ENCODE measurements at regions not wholly inside any gene's neighbourhood (a gene's known extent, or its start where the extent isn't known, plus 50 kb on each side); places are given as distances from the start of the nearest gene placed in this dataset.
"Not testable (repeated sequence)": the region's sequence is repeated elsewhere in the genome, so short reads cannot be mapped to it uniquely, and the experiment has no call there.

DNA sequence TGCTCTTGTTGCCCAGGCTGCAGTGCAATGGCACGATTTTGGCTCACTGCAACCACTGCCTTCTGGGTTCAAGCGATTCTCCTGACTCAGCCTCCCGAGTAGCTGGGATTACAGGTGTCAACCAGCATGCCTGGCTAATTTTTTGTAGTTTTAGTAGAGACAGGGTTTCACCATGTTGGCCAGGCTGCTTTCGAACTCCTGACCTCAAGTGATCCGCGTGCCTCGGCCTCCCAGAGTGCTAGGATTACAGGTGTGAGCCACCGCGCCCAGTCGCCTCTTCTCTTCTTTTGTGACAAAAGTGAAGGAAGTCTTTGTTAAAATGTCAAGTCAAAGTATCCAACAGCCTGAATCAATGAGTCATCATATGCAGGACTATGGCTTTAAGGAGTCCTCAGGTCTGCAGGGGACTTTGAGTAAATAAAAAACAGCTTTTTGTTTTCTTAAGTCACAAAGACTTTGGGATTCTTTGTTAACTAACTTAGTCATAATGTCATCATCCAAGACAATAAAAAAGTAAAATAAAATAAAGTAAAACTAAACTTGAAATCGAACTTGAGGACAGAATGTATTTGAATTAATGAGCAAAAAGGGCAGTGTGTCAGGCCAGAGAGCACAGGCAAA is 1153.2 kb downstream of the SUCLG1 start:
- no peak overlapping the region for H3K4me3 Mint-ChIP-seq
- no peak for ATAC-seq (replicated peaks in 1 of 2)
- H3K4me1 Mint-ChIP-seq (ENCODE audit: low read depth), result no peaks in the 10 kb centered on the region
- H3K9me3 Mint-ChIP-seq, result peaks cover 0 to 4% of the 10 kb centered on the region in 2 donors
- H3K27me3 Mint-ChIP-seq (ENCODE audit: low read depth), result no peaks in the 10 kb centered on the region
- no peak for DNase-seq
- no peak overlapping the region for H3K27ac Mint-ChIP-seq
- H3K36me3 Mint-ChIP-seq (ENCODE audit: insufficient read depth in 2 of 2), result no peaks in the 10 kb centered on the region

DNA sequence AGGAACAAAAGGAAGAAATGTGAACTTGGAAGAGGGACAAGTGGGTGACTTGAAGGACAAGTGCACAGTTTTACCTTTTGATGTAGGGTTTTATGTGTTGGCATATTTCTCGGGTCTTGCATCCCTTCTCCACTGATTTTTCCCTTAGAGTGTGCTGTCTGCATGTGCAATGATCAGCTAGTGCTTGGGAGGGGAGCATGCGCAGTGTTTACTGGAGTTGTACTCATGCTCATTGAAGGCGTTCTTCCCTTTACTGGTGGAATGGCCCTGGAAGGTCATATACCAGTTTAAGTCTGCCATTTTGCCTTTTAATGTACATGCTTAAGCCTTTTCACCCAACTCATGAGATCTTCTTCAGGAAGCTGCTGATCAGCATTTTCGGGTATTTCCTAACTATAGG is 1168.0 kb downstream of the SUCLG1 start:
- H3K36me3 Mint-ChIP-seq (ENCODE audit: insufficient read depth in 2 of 2), result no peaks in the 10 kb centered on the region
- H3K27me3 Mint-ChIP-seq (ENCODE audit: low read depth), result no peaks in the 10 kb centered on the region
- ATAC-seq (replicated peaks in 1 of 2) (no peak), DNase-seq (no peak)
- H3K9me3 Mint-ChIP-seq, result peaks cover 2 to 10% of the 10 kb centered on the region in 2 donors
- no peak overlapping the region for H3K27ac Mint-ChIP-seq
- H3K4me3 Mint-ChIP-seq, result no peak overlapping the region
- H3K4me1 Mint-ChIP-seq (ENCODE audit: low read depth), result no peaks in the 10 kb centered on the region

DNA sequence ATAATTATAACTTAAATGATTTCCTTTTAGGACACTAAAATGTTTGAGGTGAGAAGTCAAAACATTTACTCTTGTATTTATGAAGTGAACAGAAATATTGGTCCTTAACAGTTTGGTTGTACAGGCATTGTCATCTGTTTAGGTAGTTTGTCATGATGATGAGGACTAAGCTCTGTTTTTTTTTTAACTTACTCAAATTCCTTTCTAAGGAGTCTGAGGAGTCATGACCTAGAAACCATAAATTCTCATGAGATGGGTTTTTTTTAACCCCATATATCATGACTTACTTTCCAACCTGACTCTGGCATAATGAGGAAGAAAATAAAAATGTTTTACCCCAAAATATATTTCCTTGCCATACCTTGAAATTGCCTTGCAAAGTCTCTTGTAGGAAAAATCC is 1176.2 kb downstream of the SUCLG1 start:
- no peaks in the 10 kb centered on the region for H3K27me3 Mint-ChIP-seq (ENCODE audit: low read depth)
- H3K9me3 Mint-ChIP-seq, result peaks cover 0 to 2% of the 10 kb centered on the region in 2 donors
- ATAC-seq (replicated peaks in 1 of 2), result no peak
- no peaks in the 10 kb centered on the region for H3K36me3 Mint-ChIP-seq (ENCODE audit: insufficient read depth in 2 of 2)
- H3K27ac Mint-ChIP-seq, result no peak overlapping the region
- no peaks in the 10 kb centered on the region for H3K4me1 Mint-ChIP-seq (ENCODE audit: low read depth)
- H3K4me3 Mint-ChIP-seq, result no peak overlapping the region
- DNase-seq, result no peak

DNA sequence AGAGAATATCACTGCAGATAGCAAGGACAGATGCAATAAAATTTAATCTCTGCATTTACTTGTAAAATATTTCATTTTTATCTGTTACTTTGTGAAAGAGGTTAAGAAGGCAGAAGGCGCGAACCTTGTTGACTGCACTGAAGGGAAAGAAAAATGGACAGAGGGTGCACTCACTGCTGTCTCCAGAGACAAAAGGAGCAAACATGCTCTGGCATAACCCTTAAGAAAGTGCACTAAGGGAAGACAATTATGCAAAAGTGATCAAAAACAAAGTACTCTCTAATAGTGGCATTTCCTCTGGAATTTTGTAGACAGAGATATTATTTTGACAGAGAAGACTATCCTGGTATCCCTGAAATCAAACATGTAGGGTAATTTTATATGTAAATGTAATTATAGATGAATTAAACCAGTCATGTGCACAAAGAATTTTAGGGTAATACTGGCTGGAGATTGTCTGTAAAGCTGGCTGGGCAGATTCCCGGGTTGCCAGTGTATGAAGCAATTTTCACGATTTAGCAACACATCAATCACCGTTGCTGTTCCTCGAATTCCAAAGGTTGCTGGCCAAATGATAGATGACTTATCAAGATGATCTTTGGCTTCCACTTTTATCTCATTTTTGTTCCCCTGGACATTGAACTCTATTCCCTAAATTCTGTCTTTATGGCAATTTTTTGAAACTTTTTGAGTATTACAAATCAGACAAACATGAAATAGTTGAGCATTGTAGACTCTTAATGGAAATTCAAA is 1176.9 kb downstream of the SUCLG1 start:
- ATAC-seq (replicated peaks in 1 of 2), result no peak
- Mint-ChIP-seq H3K9me3 (peaks cover 0 to 2% of the 10 kb centered on the region in 2 donors), H3K27me3 (ENCODE audit: low read depth) (no peaks in the 10 kb centered on the region), H3K4me1 (ENCODE audit: low read depth) (no peaks in the 10 kb centered on the region), H3K4me3 (no peak overlapping the region), H3K36me3 (ENCODE audit: insufficient read depth in 2 of 2) (no peaks in the 10 kb centered on the region), H3K27ac (no peak overlapping the region)
- DNase-seq, result no peak

DNA sequence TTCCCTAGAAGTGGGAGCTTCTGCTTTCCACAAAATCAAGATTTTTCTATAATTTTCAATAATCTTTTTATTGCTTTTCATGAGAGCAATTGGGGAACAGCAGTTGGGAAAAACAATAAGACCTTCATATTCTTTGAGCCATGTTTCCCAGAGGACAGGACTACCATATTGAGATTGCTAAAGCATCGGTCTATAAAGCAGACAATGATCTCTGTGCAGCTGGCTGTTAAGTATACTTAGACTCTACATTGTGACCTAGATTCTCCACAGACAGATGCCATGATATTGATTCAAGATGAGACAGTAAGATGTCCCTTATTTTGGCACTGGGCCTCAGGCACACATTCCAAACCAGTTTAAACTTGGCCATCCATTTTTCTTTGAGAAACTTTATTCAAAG is 1178.7 kb downstream of the SUCLG1 start:
- ATAC-seq (replicated peaks in 1 of 2), result no peak
- H3K4me3 Mint-ChIP-seq, result no peak overlapping the region

DNA sequence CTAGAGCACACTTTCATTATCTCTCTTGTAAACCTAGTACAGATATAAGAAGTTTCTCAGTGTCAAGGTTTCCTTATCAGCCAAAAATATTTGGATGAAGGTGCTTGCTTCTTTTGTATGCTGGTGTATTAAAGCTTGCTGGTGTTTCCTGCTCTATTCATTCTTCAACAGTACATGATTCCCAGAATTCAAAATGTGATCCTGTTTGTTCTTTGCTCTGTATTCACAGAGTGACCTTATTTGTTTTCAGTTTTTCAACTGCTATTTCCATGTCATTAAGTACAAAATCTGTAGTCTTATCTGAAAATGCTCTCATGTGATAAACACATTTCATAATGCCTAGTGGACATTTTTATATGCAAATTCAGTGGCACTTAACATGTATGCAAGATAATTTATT is 1185.8 kb downstream of the SUCLG1 start:
- Mint-ChIP-seq H3K4me1 (ENCODE audit: low read depth) (no peaks in the 10 kb centered on the region), H3K9me3 (peaks cover 5 to 8% of the 10 kb centered on the region in 2 donors), H3K27ac (no peak overlapping the region), H3K4me3 (no peak overlapping the region), H3K36me3 (ENCODE audit: insufficient read depth in 2 of 2) (no peaks in the 10 kb centered on the region), H3K27me3 (ENCODE audit: low read depth) (no peaks in the 10 kb centered on the region)
- no peak for ATAC-seq (replicated peaks in 1 of 2)
- DNase-seq, result no peak

More for the DNA sequence above, 1178.7 kb downstream of the SUCLG1 start:
- no peak for DNase-seq
- H3K27ac Mint-ChIP-seq, result no peak overlapping the region
- no peaks in the 10 kb centered on the region for H3K27me3 Mint-ChIP-seq (ENCODE audit: low read depth)
- H3K36me3 Mint-ChIP-seq (ENCODE audit: insufficient read depth in 2 of 2), result no peaks in the 10 kb centered on the region
- H3K4me1 Mint-ChIP-seq (ENCODE audit: low read depth), result no peaks in the 10 kb centered on the region
- peaks cover 0 to 3% of the 10 kb centered on the region in 2 donors for H3K9me3 Mint-ChIP-seq

DNA sequence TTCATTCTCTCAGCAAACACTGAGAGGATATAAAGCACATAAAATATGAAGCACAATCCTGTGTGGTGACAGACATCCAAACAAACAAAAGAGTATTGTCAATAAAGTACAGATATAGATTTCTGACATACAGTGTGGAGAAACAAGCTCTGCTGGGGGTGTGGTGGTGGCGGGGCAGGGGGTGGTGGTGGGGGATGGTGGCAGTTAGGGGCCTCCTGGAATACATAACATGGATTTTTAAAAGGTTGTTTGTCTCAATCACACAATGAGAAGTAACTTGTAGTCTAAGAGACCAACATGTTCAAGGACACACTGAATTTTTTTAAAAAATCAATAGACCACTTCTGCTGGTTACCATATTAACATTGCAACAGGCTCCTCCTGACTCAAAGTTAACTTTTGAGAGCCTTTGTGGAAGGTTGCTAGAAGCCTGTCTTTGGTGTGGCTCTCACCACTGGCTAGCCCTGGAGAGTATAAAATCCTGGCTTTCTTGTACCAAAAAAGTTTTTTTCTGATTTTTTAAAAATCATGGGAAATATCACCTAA is 1197.4 kb downstream of the SUCLG1 start:
- Mint-ChIP-seq H3K27me3 (ENCODE audit: low read depth) (no peaks in the 10 kb centered on the region), H3K4me1 (ENCODE audit: low read depth) (no peaks in the 10 kb centered on the region), H3K36me3 (ENCODE audit: insufficient read depth in 2 of 2) (no peaks in the 10 kb centered on the region), H3K27ac (no peak overlapping the region), H3K4me3 (no peak overlapping the region), H3K9me3 (peaks cover 4% of the 10 kb centered on the region in 2 donors)
- DNase-seq (no peak), ATAC-seq (replicated peaks in 1 of 2) (no peak)

DNA sequence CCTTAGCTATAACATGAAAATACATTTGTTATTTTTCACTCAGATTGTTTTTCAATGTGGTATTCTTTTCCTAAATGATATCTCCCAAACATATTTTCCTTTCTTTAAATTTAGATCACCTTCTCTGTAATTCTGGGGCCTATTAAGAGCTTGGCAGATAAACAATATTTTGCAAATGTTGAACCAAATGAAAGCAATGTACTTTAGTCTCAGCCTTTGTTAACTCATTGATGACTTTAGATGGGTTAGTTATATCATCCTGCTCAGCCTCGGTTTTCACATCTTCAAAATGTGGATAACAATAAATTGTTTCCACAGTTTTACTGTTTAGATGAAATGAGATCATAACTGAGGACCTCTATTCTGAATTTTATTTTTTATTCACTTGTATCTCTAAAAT is 1205.2 kb downstream of the SUCLG1 start:
- H3K4me3 Mint-ChIP-seq, result no peak overlapping the region
- no peak overlapping the region for H3K27ac Mint-ChIP-seq
- H3K36me3 Mint-ChIP-seq (ENCODE audit: insufficient read depth in 2 of 2), result no peaks in the 10 kb centered on the region
- no peak for ATAC-seq (replicated peaks in 1 of 2)
- H3K27me3 Mint-ChIP-seq (ENCODE audit: low read depth), result no peaks in the 10 kb centered on the region
- no peak for DNase-seq
- no peaks in the 10 kb centered on the region for H3K4me1 Mint-ChIP-seq (ENCODE audit: low read depth)
- peaks cover 4 to 6% of the 10 kb centered on the region in 2 donors for H3K9me3 Mint-ChIP-seq

DNA sequence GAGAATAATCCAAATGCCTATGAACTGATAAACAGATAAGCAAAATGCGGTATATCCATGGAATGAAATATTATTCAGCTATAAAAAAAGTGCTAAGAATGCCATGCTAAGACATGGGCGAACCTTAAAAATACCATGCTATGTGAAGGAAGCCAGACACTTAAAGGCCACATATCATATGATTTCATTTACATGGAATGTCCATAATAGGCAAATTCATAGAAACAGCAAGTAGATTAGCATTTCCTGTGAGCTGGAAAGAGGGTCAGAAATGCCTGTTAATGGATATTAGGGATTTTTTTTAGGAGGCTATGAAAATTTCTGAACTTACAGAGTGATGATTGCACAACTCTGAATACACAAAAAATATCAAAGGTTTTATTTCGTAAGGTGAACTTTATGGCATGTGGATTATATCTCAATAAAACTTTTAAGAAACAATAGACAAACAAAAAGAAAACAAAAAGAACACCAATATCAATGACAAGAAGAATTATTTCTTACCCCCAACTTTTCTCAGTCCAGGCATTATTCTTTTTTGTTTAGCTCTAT is 1207.7 kb downstream of the SUCLG1 start:
- no peaks in the 10 kb centered on the region for H3K27me3 Mint-ChIP-seq (ENCODE audit: low read depth)
- DNase-seq (no peak), ATAC-seq (replicated peaks in 1 of 2) (no peak)
- H3K9me3 Mint-ChIP-seq, result peaks cover 4 to 11% of the 10 kb centered on the region in 2 donors
- H3K4me3 Mint-ChIP-seq, result no peak overlapping the region
- H3K36me3 Mint-ChIP-seq (ENCODE audit: insufficient read depth in 2 of 2), result no peaks in the 10 kb centered on the region
- no peaks in the 10 kb centered on the region for H3K4me1 Mint-ChIP-seq (ENCODE audit: low read depth)
- no peak overlapping the region for H3K27ac Mint-ChIP-seq

DNA sequence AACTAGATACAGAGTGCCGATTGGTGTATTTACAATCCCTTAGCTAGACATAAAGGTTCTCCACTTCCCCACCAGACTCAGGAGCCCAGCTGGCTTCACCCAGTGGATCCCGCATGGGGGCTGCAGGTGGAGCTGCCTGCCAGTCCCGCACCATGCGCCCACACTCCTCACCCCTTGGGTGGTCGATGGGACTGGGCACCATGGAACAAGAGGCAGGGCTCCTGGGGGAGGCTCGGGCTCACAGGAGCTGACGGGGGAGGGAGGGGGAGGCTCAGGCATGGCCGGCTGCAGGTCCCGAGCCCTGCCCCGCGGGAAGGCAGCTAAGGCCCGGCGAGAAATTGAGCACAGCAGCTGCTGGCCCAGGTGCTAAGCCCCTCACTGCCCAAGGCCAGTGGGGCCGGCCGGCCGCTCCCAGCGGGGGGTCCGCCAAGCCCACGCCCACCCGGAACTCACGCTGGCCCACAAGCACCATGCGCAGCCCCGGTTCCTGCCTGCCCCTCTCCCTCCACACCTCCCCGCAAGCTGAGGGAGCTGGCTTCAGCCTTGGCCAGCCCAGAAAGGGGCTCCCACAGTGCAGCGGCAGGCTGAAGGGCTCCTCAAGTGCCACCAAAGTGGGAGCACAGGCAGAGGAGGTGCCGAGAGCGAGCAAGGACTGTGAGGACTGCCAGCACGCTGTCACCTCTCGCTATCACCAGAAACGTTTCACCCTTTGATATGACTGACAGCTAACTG is 1213.1 kb downstream of the SUCLG1 start:
- not testable (repeated sequence) for H3K36me3 Mint-ChIP-seq (ENCODE audit: insufficient read depth in 2 of 2); H3K9me3 Mint-ChIP-seq; H3K4me1 Mint-ChIP-seq (ENCODE audit: low read depth); H3K4me3 Mint-ChIP-seq; H3K27me3 Mint-ChIP-seq (ENCODE audit: low read depth); H3K27ac Mint-ChIP-seq; DNase-seq; ATAC-seq (replicated peaks in 1 of 2)

DNA sequence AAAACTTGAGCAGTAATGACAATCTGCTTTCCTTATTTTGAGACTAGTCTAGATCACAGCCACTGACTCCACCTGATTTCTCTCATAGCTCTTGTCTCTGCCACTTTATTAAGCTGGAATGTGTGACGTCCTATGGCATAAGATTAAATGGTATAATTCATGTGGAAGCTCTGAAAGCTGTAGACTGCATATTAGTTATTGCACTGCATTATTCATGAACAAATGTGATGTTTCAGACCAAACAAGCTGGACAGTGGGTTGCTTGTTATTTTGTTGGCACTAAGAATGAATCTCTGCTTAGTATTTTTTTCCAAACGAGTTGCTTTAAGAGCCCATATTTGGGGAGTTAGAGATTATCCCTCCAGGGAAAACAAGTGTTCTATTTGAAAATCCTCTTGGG is 1218.5 kb downstream of the SUCLG1 start:
- H3K4me1 Mint-ChIP-seq (ENCODE audit: low read depth), result no peaks in the 10 kb centered on the region
- no peak overlapping the region for H3K27ac Mint-ChIP-seq

DNA sequence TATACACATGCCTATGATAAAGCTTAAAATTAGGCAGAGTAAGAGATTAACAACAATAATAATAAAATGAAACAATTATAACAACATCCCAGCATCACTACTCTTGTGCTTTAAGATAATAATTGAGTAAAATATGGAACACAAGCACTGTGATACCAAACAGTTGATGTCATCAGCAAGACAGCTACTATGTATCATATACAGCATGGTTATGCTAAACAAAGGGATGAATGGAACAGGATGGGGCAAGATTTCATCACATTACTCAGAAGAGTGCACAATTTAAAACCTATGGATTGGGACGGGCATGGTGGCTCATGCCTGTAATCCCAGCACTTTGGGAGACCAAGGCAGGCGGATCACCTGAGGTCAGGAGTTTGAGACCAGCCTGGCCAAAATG is 1221.0 kb downstream of the SUCLG1 start:
- no peak for ATAC-seq (replicated peaks in 1 of 2)
- H3K27me3 Mint-ChIP-seq (ENCODE audit: low read depth), result no peaks in the 10 kb centered on the region
- no peaks in the 10 kb centered on the region for H3K36me3 Mint-ChIP-seq (ENCODE audit: insufficient read depth in 2 of 2)

More for the DNA sequence above, 1218.5 kb downstream of the SUCLG1 start:
- H3K27me3 Mint-ChIP-seq (ENCODE audit: low read depth), result no peaks in the 10 kb centered on the region
- DNase-seq, result no peak
- H3K9me3 Mint-ChIP-seq, result peaks cover 1 to 6% of the 10 kb centered on the region in 2 donors
- no peak overlapping the region for H3K4me3 Mint-ChIP-seq
- ATAC-seq (replicated peaks in 1 of 2), result no peak
- H3K36me3 Mint-ChIP-seq (ENCODE audit: insufficient read depth in 2 of 2), result no peaks in the 10 kb centered on the region

DNA sequence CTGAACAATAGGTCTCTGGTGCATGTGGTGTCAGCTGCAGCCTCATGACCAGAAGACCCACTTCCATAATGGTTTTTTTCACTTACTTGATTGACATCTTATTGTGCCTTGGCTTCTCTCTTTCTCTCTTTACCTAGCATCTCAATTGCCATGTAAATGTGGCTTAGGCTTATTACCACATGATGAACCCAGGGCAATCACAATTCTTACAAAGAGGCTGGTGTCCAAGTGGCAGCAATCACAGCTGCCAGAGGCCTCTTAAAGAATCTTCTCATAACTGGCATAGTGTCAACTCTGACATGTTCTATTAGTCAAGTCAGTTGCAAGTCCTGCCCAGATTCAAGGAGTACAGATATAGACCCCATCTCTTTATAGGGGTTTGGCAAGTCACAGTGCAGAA is 1224.8 kb downstream of the SUCLG1 start:
- H3K27ac Mint-ChIP-seq, result no peak overlapping the region
- no peaks in the 10 kb centered on the region for H3K4me1 Mint-ChIP-seq (ENCODE audit: low read depth)
- no peaks in the 10 kb centered on the region for H3K27me3 Mint-ChIP-seq (ENCODE audit: low read depth)
- no peak overlapping the region for H3K4me3 Mint-ChIP-seq
- ATAC-seq (replicated peaks in 1 of 2), result no peak
- no peak for DNase-seq
- H3K36me3 Mint-ChIP-seq (ENCODE audit: insufficient read depth in 2 of 2), result peaks cover 0 to 2% of the 10 kb centered on the region in 2 donors
- peaks cover 6 to 8% of the 10 kb centered on the region in 2 donors for H3K9me3 Mint-ChIP-seq

More for the DNA sequence above, 1221.0 kb downstream of the SUCLG1 start:
- peaks cover 3 to 6% of the 10 kb centered on the region in 2 donors for H3K9me3 Mint-ChIP-seq
- no peak overlapping the region for H3K27ac Mint-ChIP-seq
- H3K4me1 Mint-ChIP-seq (ENCODE audit: low read depth), result no peaks in the 10 kb centered on the region
- DNase-seq, result no peak
- H3K4me3 Mint-ChIP-seq, result no peak overlapping the region
